Mesenchymal stem cell (in vitro differentiated cells and primary cell): ENCODE measurements at regions not wholly inside any gene's neighbourhood (a gene's known extent, or its start where the extent isn't known, plus 50 kb on each side); places are given as distances from the start of the nearest gene placed in this dataset.

Source experiments
- DNase-seq: peaks from one replicate; pipeline ENCODE4 v3.0.0-alpha.2; 2013
- H2AFZ ChIP-seq: one replicate; pipeline ENCODE4 v1.6.1; 2013; ENCODE audit warnings: low read depth, mild to moderate bottlenecking, control low read depth, inconsistent platforms, low read length, moderate library complexity
- H2AK5ac ChIP-seq: 2 replicates; pipeline ENCODE4 v1.6.1; 2013; ENCODE audit warnings: low read length, moderate library complexity, mild to moderate bottlenecking, inconsistent platforms; ENCODE audit not compliant: severe bottlenecking
- H2BK120ac ChIP-seq: one replicate; pipeline ENCODE4 v1.6.1; 2013; ENCODE audit warnings: low read depth, mild to moderate bottlenecking, inconsistent platforms, low read length, moderate library complexity
- H2BK12ac ChIP-seq, 2 experiments: one replicate each; pipeline ENCODE4 v1.6.1; 2013; ENCODE audit warnings: inconsistent platforms in 2 of 2, low read length in 2 of 2, mild to moderate bottlenecking in 2 of 2, moderate library complexity in 2 of 2, control low read depth in 1 of 2
- H2BK15ac ChIP-seq: one replicate; pipeline ENCODE4 v1.6.1; 2013; ENCODE audit warnings: mild to moderate bottlenecking, low read depth, inconsistent platforms; ENCODE audit not compliant: poor library complexity, severe bottlenecking
- H2BK5ac ChIP-seq: 2 replicates; pipeline ENCODE4 v1.6.1; 2013; ENCODE audit warnings: low read depth, mild to moderate bottlenecking, low read length, control low read depth, inconsistent platforms; ENCODE audit not compliant: poor library complexity, severe bottlenecking
- H3K14ac ChIP-seq, 2 experiments: one replicate each; pipeline ENCODE4 v1.6.1; 2013; ENCODE audit warnings: inconsistent platforms in 2 of 2, low read length in 2 of 2, control low read depth in 1 of 2, mild to moderate bottlenecking in 1 of 2, moderate library complexity in 1 of 2
- H3K18ac ChIP-seq, 2 experiments: one replicate each; pipeline ENCODE4 v1.6.1; 2013; ENCODE audit warnings: inconsistent platforms in 2 of 2, low read length in 2 of 2, control low read depth in 1 of 2, low read depth in 1 of 2, mild to moderate bottlenecking in 1 of 2
- H3K23ac ChIP-seq, 2 experiments: one replicate each; pipeline ENCODE4 v1.6.1; 2013; ENCODE audit warnings: inconsistent platforms in 2 of 2, low read length in 2 of 2, mild to moderate bottlenecking in 2 of 2, moderate library complexity in 2 of 2, control low read depth in 1 of 2
- H3K27ac ChIP-seq: 2 replicates; pipeline ENCODE4 v1.5.1; 2013; ENCODE audit warnings: mild to moderate bottlenecking, moderate library complexity, low read length, control low read depth, inconsistent platforms; ENCODE audit not compliant: poor library complexity, severe bottlenecking
- H3K27me3 ChIP-seq, 2 experiments: 2 replicates each; pipeline versions ENCODE4 v1.6.1 to v1.7.0; 2013; ENCODE audit warnings: low read length in 2 of 2, mild to moderate bottlenecking in 2 of 2, moderate library complexity in 2 of 2, control low read depth in 1 of 2, inconsistent platforms in 1 of 2; ENCODE audit not compliant: control insufficient read depth in 1 of 2, insufficient read depth in 1 of 2
- H3K36me3 ChIP-seq, 2 experiments: 2 replicates each; pipeline versions ENCODE4 v1.6.1 to v1.7.0; 2013; ENCODE audit warnings: low read length in 2 of 2, control low read depth in 1 of 2, inconsistent platforms in 1 of 2, low read depth in 1 of 2, mild to moderate bottlenecking in 1 of 2; ENCODE audit not compliant: insufficient read depth in 2 of 2, control insufficient read depth in 1 of 2
- H3K4ac ChIP-seq, 2 experiments: one replicate each; pipeline ENCODE4 v1.6.1; 2013; ENCODE audit warnings: inconsistent platforms in 2 of 2, low read length in 2 of 2, mild to moderate bottlenecking in 2 of 2, moderate library complexity in 2 of 2, control low read depth in 1 of 2, low read depth in 1 of 2
- H3K4me1 ChIP-seq: 2 replicates; pipeline ENCODE4 v1.6.1; 2013; ENCODE audit warnings: low read depth, low read length, control low read depth; ENCODE audit not compliant: control insufficient read depth, insufficient read depth
- H3K4me2 ChIP-seq: 2 replicates; pipeline ENCODE4 v1.6.1; 2013; ENCODE audit warnings: low read length, mild to moderate bottlenecking, inconsistent platforms; ENCODE audit not compliant: poor library complexity, severe bottlenecking
- H3K4me3 ChIP-seq, 2 experiments: 2 replicates each; pipeline versions ENCODE4 v1.5.1 to v1.7.0; 2013; ENCODE audit warnings: low read length in 2 of 2, mild to moderate bottlenecking in 2 of 2, control low read depth in 1 of 2, low read depth in 1 of 2; ENCODE audit not compliant: insufficient read depth in 1 of 2
- H3K79me1 ChIP-seq: replicated peaks from 2 replicates; pipeline ENCODE4 v1.6.1; 2013; ENCODE audit warnings: mild to moderate bottlenecking, control low read depth, low read length, inconsistent platforms; ENCODE audit not compliant: poor library complexity, severe bottlenecking
- H3K9ac ChIP-seq: 2 replicates; pipeline ENCODE4 v1.7.0; 2013; ENCODE audit warnings: mild to moderate bottlenecking, low read length, moderate library complexity
- H3K9me3 ChIP-seq: 2 replicates; pipeline ENCODE4 v1.7.0; 2013; ENCODE audit warnings: mild to moderate bottlenecking, low read length; ENCODE audit not compliant: control insufficient read depth
- H4K8ac ChIP-seq: one replicate; pipeline ENCODE4 v1.6.1; 2013; ENCODE audit warnings: inconsistent platforms, mild to moderate bottlenecking, low read length, moderate library complexity
- H4K91ac ChIP-seq: one replicate; pipeline ENCODE4 v1.6.1; 2013; ENCODE audit warnings: mild to moderate bottlenecking, low read length, inconsistent platforms
- WGBS: methylation state at CpG from one replicate; pipeline ENCODE4 v1.1.7; 2013; ENCODE audit warnings: mixed read lengths; 5-methylcytosine and 5-hydroxymethylcytosine counted together

DNA sequence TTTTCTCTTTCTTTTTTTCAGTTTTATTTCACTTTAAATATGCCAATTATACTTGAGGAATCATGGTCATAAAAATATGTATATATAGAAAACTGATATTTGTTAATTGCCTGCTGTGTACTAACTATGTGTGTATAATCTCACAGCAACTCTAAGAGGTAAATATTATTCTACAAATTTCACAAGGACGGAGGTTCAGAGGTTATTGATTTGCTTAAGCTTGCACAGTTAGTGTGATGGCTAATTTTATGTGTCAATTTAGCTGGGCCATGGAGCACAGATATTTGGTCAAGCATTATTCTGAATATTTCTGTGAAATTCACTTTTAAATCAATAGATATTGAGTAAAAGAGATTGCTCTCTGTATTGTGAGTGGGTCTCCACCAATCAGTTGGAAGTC is 75.7 kb upstream of the CENPW start:
- no peak overlapping the region for H3K18ac ChIP-seq
- H4K8ac ChIP-seq = no peak overlapping the region
- no peaks in the 10 kb centered on the region for H3K36me3 ChIP-seq
- no peaks in the 10 kb centered on the region for H3K27me3 ChIP-seq
- H3K9me3 ChIP-seq = peaks cover 26% of the 10 kb centered on the region
- no peak overlapping the region for H3K14ac ChIP-seq
- no peak for DNase-seq
- no peak overlapping the region for H4K91ac ChIP-seq
- no peak overlapping the region for H2BK120ac ChIP-seq
- H2BK5ac ChIP-seq = no peak overlapping the region
- no peak overlapping the region for H2BK15ac ChIP-seq
- H3K23ac ChIP-seq = no peak overlapping the region
- no peak overlapping the region for H2AFZ ChIP-seq
- H2AK5ac ChIP-seq = no peak overlapping the region
- H2BK12ac ChIP-seq = no peak overlapping the region
- no peak overlapping the region for H3K27ac ChIP-seq
- no peak overlapping the region for H3K4ac ChIP-seq
- H3K79me1 ChIP-seq = no peaks in the 10 kb centered on the region
- peaks cover 2% of the 10 kb centered on the region for H3K4me1 ChIP-seq
- no peak overlapping the region for H3K9ac ChIP-seq
- no peak overlapping the region for H3K4me2 ChIP-seq
- H3K4me3 ChIP-seq = no peak overlapping the region
- WGBS = no CpG with 5 or more reads among the region's 1 CpG

DNA sequence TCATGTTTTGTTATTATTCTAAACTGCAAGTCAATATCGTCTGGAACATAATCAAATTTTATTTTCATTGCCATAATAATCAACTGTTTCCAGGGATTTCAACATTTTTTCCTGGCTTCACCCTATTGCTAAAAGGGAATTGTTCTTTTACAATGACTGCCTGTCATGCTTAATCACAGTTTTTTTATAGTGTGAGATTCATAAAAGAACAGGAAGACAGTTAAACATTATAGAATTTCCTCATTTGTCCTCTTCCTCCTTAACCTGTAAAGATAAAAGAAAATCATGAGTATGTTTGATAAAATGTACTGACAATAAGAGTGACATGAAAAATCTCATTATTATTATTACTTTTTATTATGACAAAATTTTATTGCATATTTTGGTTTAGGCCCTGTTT is 73.3 kb upstream of the CENPW start:
- no peak overlapping the region for H2AFZ ChIP-seq
- no peak overlapping the region for H2BK5ac ChIP-seq
- H2BK12ac ChIP-seq = no peak overlapping the region
- no peak overlapping the region for H3K4ac ChIP-seq
- H3K79me1 ChIP-seq = no peaks in the 10 kb centered on the region
- DNase-seq = no peak
- no peak overlapping the region for H4K91ac ChIP-seq
- H2BK15ac ChIP-seq = no peak overlapping the region
- no peak overlapping the region for H2AK5ac ChIP-seq
- no peaks in the 10 kb centered on the region for H3K36me3 ChIP-seq
- H2BK120ac ChIP-seq = no peak overlapping the region
- H3K4me3 ChIP-seq = no peak overlapping the region
- no peak overlapping the region for H3K9ac ChIP-seq
- no peaks in the 10 kb centered on the region for H3K27me3 ChIP-seq
- no peak overlapping the region for H3K27ac ChIP-seq
- 100% methylated on average over 1 of the region's 1 CpG for WGBS
- no peak overlapping the region for H4K8ac ChIP-seq
- no peak overlapping the region for H3K14ac ChIP-seq
- H3K4me1 ChIP-seq = peaks cover 2% of the 10 kb centered on the region
- H3K23ac ChIP-seq = no peak overlapping the region
- H3K4me2 ChIP-seq = no peak overlapping the region
- peaks cover 3% of the 10 kb centered on the region for H3K9me3 ChIP-seq
- no peak overlapping the region for H3K18ac ChIP-seq

DNA sequence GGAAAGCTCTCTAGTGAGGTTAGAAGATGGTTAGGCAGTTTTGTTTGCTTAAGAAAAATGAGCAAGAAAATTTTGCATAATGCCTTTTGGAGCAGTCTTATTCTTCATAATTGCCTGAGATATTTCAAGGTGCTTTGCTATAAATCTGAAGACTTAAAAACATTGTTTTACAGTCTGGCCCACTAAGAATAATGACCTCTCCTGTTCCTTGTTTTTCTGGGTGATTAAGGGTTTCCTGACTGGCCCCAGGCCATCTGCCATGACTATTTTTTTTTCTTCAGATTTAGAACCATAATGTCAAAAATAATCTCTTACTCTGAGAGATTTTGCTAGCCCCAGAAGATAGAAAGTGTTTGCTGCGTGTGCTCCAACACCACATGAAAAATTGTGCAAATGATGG is 72.3 kb upstream of the CENPW start:
- no CpG with 5 or more reads among the region's 1 CpG for WGBS
- no peaks in the 10 kb centered on the region for H3K36me3 ChIP-seq
- H3K4ac ChIP-seq = no peak overlapping the region
- H3K27ac ChIP-seq = no peak overlapping the region
- no peaks in the 10 kb centered on the region for H3K9me3 ChIP-seq
- no peak overlapping the region for H3K14ac ChIP-seq
- H3K18ac ChIP-seq = no peak overlapping the region
- peaks cover 2% of the 10 kb centered on the region for H3K4me1 ChIP-seq
- H2BK15ac ChIP-seq = no peak overlapping the region
- H3K79me1 ChIP-seq = no peaks in the 10 kb centered on the region
- H2BK5ac ChIP-seq = no peak overlapping the region
- no peak overlapping the region for H2BK12ac ChIP-seq
- H2AFZ ChIP-seq = no peak overlapping the region
- no peak overlapping the region for H2BK120ac ChIP-seq
- H3K27me3 ChIP-seq = no peaks in the 10 kb centered on the region
- no peak overlapping the region for H4K91ac ChIP-seq
- H4K8ac ChIP-seq = no peak overlapping the region
- no peak for DNase-seq
- no peak overlapping the region for H3K9ac ChIP-seq
- no peak overlapping the region for H3K4me3 ChIP-seq
- H3K23ac ChIP-seq = no peak overlapping the region
- no peak overlapping the region for H3K4me2 ChIP-seq
- H2AK5ac ChIP-seq = no peak overlapping the region

DNA sequence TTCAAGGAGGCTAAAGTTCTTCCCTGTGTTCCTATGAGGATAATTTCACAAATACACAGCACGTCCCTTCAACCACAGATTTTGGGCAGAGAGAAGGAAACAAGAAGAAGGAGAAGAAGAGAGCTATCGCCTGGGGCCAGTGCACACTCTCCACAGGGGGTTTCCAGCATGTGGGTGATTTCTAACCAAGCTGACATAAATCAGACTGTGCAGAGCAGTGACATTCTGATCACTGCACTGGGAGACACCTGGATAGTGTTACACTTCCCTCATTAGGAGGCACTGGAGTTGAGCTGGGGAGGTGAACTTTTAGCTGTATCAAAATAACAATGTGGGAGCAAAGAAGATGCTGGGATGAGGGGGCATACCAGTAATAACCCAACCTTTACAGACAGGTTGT is 71.8 kb upstream of the CENPW start:
- Histone ChIP-seq H3K4me3 (no peak overlapping the region), H3K14ac (no peak overlapping the region), H3K4me1 (peaks cover 2% of the 10 kb centered on the region), H3K27me3 (no peaks in the 10 kb centered on the region), H2BK120ac (no peak overlapping the region), H3K36me3 (no peaks in the 10 kb centered on the region), H2BK12ac (no peak overlapping the region), H2AK5ac (no peak overlapping the region), H4K8ac (no peak overlapping the region), H3K9ac (no peak overlapping the region), H3K18ac (no peak overlapping the region), H2BK15ac (no peak overlapping the region), H2AFZ (no peak overlapping the region), H3K4me2 (no peak overlapping the region), H3K23ac (no peak overlapping the region), H3K4ac (no peak overlapping the region), H3K79me1 (no peaks in the 10 kb centered on the region), H3K9me3 (no peaks in the 10 kb centered on the region), H2BK5ac (no peak overlapping the region), H3K27ac (no peak overlapping the region), H4K91ac (no peak overlapping the region)
- 77% methylated on average over 2 of the region's 2 CpGs for WGBS
- DNase-seq = no peak
